ENCODE measurements at regions not wholly inside any gene's neighbourhood (a gene's known extent, or its start where the extent isn't known, plus 50 kb on each side); places are given as distances from the start of the nearest gene placed in this dataset.

GRCh38 chr12:126770188-126770587 is 1496.8 kb upstream of the TMEM132C start (continued):
- TF ChIP-seq CTBP2 (IDR thresholded peaks at IDR 0.05; ENCODE audit: borderline replicate concordance, insufficient read depth, insufficient read length, low read length) (no peak), KDM1A (IDR thresholded peaks at IDR 0.05; ENCODE audit: borderline replicate concordance, low read length) (no peak), CREB1 (IDR thresholded peaks at IDR 0.05) (no peak)
